ENCODE measurements at regions not wholly inside any gene's neighbourhood (a gene's known extent, or its start where the extent isn't known, plus 50 kb on each side); places are given as distances from the start of the nearest gene placed in this dataset.
"Not testable (repeated sequence)": the region's sequence is repeated elsewhere in the genome, so short reads cannot be mapped to it uniquely, and the experiment has no call there.

DNA sequence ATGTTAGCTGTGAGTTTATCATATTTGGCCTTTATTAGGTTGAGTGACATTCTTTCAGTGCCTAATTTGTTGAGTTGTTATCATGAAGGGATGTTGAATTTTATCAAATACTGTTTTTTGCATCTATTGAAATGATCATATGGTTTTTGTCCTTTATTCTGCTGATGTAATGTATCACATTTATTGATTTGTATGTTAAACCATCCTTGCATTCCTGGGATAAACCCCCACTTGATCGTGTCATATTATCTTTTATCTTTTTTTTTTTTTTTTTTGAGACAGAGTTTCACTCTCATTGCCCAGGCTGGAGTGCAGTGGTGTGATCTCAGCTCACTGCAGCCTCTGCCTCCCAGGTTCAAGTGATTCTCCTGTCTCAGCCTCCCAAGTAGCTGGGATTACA lies 51.9 kb upstream of the MFGE8 start:
- not testable (repeated sequence) for DNase-seq (ENCODE audit: low read depth in 3 of 3)

DNA sequence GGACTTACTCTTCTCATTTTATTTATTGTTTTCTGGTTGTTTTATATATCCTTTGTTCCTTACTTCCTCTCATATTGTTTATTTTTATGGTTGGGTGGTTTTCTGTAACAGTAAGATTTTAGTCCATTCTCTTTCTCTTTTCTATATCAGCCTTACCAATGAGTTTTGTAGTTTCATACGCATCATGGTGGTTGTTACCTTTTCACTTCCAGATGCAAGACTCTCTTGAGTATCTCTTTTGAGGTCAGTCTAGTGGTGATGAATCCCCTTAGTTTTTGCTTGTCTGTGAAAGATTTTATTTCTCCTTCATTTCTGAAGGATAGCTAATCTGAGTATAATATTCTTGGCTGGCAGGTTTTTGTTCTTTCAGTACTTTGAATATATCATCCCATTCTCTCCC lies 57.1 kb upstream of the MFGE8 start:
- no peak for DNase-seq (ENCODE audit: low read depth in 3 of 3)

DNA sequence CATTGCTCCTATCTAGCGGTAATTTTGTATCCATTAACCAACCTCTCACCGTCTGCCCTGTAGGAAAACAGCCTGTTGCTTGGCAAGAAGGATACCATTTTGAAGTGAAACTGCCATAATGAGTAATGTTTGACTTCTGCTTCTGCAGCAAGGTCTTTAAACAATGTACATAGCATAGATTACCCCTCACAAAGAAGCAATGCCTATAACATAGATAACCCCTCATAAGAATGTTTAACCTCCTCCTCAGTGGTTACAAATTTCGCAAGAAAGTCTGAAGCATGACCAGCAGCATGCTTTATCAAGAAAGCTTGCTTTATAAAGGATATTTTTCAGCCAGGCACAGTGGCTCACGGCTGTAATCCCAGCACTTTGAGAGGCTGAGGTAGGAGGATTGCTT lies 61.2 kb upstream of the MFGE8 start:
- DNase-seq (ENCODE audit: low read depth in 3 of 3): no peak

DNA sequence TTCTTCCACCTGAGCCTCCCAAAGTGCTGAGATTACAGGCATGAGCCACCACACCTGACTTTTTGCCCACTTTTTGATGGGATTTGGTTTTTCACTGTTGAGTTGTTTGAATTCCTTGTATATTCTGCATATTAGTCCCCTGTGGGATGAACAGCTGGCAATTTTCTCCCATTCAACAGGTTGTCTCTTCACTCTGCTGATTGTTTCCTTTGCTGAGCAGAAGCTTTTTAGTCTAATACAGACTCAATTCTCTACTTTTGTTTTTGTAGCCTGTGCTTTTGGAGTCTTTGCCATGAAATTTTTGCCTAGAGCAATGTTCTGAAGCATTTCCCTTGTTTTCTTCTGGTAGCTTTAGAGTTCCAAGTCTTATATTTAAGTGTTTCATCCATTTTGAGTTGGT lies 62.7 kb upstream of the MFGE8 start:
- no peak for DNase-seq (ENCODE audit: low read depth in 3 of 3)

DNA sequence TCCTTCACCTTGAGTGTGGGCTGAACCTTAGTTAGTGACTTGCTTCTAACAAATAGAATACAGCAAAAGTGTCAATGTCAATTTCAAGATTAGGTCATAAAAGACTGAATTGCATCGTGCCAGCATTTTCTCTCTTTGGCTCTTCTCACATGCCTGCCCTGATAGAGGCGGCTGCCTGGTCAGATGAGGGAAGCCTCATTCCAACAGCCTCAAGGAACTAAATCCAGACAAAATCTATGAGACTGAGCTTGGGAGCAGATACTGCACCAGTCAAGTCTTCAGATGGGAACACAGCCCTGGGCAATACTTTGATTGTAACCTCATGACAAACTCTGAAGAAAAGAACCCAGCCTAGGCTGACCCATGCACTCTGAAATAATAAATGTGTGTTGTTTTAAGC lies 63.5 kb upstream of the MFGE8 start:
- DNase-seq (ENCODE audit: low read depth in 3 of 3): no peak

DNA sequence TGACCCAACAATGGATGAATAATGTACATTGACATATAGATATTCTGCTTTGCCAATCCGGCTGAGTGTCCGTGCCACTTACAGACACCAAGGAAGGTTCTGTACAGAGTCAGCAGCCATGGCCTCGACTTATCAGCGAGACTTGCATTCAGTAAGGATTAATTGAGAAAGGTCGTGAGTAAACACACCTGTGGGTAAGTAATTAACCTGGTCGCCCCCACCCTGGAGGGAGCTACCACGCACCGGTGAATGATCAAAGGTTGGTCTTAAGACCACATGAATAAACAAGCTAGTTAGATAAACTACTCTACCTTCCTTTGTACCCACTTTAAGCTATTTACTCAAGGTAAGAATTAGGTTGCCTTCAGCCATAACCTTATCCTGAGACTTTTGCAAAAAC lies 66.5 kb upstream of the MFGE8 start:
- no peak for DNase-seq (ENCODE audit: low read depth in 3 of 3)

DNA sequence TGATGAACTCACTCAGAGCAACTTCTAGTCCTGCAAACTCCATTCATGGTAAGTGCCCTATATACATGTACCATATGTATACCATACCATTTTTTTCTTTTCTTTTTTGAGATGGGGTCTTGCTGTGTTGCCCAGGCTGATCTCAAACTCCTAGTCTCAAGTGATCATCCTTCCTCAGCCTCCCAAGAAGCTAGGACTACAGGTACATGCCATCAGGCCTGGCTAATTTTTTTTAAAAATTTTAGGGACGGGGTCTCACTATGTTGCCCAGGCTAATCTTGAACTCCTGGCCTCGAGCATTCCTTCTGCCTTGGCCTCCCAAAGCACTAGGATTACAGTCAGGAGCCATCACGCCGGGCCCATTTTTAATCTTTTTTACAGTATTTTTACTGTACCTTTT lies 67.3 kb upstream of the MFGE8 start:
- no peak for DNase-seq (ENCODE audit: low read depth in 3 of 3)

DNA sequence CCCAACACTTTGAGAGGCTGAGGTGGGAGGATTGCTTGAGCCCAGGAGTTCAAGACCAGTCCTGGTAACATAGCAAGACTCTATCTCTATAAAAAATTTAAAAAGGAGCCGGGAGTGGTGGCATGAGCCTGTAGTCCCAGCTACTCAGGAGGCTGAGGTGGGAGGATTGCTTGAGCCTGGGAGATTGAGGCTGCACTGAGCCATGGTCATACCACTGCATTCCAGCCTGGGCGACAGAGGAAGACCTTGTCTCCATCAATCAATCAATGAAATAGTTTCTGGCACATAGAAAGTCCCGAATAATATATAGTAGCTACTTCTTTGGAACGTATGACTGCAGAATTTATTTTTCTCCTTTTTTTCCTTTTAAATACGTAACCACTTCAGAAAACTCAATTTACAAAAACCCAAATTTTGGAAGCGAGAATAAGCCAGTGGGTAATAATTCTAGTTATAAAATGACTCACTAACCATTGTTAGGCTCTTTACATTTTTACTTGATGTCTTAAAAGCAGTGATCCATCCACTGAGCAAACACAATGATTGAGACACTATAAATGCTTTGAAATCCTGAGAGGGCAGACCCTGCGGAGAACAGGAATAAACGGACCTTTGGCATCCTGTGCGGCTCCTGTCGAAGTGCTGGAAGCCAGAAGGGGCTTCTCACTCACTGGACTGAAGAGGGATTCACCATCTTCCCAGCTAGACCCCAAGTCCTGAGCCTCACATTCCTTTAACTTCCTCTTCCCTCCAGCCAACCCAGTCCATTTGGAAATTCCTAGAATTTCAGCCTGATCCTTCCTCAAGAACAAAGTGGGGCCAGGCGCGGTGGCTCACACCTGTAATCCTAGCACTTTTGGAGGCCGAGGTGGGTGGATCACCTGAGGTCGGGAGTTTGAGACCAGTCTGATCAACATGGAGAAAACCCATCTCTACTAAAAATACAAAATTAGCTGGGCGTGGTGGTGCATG lies 68.4 kb upstream of the MFGE8 start:
- DNase-seq (ENCODE audit: low read depth in 3 of 3): no peak

DNA sequence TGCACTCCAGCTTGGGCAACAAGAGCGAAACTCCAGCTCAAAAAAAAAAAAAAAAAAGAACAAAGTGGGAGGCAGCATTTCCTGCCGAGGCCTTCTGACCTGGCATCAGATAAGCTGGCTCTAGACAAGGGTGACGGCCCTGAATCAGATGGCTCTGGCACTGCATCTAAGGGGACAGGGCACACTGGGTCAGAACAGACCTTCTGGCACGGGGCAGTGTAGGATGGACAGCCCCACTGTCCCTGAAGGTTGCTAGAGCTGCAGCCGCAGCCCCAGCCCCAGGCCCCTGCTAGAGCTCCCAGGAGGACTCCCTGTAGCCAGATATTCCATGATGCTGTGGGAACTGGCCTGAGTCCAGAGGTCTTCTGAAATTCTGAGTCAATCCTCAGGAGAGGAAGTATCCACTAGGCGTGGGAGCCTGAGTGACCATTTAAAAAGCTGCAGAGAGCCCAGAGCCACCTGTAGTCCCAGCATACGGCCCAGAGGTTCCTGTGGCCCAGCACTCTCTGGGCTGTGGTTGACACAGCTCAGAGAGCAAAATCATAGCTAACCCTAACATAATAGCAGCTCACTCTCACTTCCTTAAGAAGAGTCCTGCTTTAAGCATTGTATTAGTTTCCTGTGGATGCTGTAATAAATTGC lies 69.2 kb upstream of the MFGE8 start:
- no peak for DNase-seq (ENCODE audit: low read depth in 3 of 3)

DNA sequence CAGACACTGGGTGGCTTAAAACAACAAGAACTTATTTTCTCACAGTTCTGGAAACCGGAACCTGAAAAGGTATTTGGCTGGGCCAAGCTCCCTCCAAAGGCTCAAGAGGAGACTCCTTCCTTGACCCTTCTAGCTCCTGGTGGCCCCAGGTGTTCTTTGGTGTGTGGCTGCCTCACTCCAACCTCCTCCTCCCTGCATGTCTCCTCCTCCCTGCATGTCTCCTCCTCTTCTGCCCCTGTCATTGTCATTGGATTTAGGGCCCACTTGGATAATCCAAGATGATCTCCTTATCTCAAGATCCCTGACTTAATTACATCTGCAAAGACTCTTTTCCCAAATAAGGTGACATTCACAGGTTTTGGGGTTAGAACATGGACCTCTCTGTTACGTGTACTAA lies 69.8 kb upstream of the MFGE8 start:
- no peak for DNase-seq (ENCODE audit: low read depth in 3 of 3)

DNA sequence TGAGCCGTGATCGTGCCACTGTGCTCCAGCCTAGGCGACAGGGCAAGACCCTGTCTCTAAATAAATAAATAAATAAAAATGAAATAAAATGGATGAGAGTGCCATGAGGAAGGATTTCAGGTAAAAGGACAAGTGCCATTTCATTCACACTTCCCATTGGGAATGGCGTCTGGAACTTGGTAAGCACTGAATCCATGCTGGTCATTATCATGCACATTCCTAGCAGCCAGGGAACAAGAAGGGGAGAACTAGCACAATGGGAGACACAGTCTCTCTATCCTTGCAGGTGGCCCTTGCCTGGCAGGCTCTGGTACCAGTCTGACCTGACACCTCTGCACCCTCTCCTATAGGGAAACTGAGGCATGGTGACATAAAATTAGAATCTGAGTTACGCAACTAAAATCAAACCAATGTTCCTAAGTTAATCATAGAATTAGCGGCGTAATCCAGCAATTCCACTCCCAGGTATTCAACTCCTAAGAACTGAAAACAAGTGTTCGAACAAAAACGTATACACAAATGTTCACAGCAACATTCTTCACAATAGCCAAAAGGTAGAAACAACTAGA lies 70.8 kb upstream of the MFGE8 start:
- DNase-seq (ENCODE audit: low read depth in 3 of 3): no peak

DNA sequence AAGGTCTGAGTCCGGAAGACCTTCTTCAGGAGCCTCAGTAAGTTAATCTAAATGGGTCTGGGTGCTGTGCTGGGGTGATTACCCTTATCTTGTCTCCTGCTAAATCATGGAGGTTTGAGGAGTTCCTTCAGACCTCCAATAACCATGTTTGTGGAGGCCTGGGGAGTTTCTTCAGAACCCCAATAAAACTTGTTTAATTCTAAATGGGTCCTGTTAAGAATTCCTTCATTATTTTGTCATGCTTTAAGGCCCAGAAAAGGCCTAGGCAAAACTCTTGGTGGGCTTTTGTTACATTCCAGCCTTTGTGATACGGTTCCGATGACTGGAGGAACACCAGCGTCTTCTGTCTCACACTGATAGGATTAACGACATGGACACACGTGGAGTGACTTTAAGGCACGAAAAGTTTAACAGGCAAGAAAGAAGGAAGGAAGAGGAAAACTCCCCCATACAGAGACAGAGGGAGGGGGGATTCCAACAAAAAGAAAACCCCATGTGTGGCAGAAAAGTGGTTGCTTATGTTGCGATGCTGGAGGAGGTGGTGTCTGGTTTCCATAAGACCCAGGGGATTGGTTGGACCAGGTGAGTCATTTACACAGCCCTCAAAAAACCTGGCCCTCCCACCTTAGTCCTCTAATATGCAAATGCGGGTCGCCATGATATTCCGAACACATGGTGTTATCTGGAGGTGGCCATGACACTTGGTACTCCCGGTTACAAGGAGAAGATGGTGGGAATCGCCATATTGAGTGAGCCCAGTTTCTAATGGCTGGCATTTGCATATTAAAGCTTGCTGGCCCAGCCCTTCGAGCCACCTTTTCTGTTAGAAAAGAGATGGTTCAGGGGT lies 72.6 kb upstream of the MFGE8 start:
- no peak for DNase-seq (ENCODE audit: low read depth in 3 of 3)

DNA sequence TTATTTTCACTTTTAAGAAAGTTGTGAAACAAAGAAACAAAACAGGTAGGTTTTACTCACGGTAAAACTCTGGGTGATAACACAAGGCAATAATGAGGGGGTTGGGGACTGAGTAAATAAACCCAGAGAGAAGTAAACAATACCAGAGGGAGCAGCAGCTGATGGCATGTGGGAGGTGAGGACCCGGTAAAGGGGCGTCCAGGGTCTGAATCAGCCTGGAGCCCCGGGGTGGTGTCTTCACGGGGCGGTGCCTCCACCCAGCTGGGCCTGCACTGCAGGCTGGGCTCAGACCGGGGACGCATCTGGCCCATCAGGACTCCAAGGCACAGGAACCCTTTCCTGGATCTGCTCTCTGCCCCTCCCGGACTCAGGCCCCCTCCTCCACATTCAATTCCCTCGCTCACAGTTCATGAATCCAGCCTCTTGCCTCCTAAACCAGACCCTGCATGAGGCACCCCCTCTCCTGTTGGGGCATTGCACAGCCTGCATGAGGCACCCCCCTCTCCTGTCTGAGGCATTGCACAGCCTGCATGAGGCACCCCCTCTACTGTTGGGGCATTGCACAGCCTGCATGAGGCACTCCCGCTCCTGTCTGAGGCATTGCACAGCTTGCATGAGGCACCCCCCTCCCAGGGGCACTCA lies 73.9 kb upstream of the MFGE8 start:
- DNase-seq (ENCODE audit: low read depth in 3 of 3): no peak

DNA sequence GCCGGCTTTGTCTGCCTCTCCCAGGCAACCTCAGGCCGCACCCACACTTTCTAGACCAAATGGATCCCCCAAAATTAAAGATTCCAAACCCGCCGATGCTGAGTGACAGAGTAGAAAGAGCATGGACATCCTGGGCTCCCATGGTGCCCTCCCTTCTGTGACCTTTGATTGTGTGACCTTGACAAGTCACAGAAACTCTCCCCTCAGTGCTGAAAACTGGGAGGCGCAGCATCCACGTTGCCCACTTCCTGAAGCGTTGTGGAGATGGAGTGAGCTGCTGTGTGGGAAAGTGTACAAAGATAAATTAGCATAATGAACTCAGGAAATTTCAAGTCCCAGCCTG lies 74.4 kb upstream of the MFGE8 start:
- DNase-seq (ENCODE audit: low read depth in 3 of 3): no peak

DNA sequence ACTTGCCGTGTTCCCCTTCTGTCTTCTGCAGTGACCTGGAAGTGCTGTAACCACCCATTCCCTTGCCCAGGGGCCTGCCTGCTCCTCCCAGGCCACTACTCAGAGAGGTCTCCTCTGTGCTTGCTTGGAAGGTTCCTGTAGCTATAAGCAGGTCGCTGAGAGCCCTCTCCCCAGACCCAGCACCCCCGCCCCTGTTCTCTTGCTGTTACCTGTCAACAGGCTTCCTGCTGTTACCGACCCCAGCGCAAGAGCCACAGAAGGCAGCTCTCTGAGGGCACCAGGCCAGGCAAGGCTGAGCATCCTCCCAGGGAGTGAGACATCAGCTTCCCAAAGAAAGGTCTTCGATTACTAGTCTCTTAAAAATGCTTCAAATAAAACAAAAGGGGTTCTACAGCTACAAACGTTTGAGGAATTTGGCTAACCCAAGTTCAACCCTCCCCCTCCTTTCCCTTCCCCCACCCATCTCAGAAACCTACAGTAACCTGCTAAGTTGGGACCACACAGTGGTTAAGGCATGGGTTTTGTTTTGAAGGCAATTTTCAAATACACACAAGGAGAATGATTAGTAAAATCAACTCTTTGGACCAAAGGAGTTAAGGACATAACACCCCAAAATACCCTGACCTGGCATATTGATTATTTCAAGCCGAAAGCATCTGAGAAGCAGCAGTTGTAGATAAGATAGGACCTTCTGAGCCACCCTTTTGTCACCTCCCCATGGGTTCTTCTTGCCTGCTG lies 74.9 kb upstream of the MFGE8 start:
- DNase-seq (ENCODE audit: low read depth in 3 of 3): no peak

DNA sequence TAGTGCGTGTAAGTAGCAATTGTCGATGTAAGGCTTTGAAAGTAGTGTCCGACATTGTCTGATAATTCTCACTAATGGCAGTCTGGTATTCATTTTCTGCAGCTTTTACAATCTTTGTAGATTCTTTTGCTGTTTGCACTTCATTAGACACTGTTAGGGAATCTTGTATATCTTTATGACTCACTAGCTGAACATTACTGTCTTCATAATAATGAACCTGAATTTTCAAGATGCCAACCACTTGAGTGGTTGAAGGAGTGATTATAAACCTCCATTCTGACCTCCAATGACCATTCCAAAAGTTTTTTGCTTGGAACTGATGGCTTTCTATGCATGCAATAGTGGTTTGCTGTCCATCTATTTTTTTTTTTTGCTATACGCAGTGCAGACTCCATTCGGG lies 76.4 kb upstream of the MFGE8 start:
- DNase-seq (ENCODE audit: low read depth in 3 of 3): no peak

DNA sequence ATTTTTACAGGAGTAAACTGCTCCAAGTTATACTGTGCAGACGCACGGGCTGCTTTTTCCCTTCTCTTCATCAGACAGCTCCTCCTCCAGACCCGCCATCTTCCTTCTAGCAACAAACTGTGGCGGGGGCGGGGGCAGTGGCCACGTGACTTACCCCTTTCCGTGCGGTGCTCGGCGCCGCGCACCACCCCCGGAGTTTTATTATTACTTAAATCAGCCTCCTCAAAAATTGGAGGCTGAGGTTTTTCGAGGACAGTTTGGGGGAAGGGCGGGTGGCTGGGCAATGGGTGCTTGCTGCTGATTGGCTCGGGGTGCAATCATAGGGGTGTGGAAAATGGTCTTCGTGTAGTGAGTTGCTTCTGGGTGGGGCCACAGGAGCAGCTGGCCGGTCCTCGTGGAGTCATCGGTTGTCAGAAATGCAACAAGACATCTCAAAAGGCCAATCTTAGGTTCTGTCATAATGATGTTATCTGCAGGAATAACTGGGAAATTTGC lies 77.1 kb upstream of the MFGE8 start:
- DNase-seq (ENCODE audit: low read depth in 3 of 3): no peak

DNA sequence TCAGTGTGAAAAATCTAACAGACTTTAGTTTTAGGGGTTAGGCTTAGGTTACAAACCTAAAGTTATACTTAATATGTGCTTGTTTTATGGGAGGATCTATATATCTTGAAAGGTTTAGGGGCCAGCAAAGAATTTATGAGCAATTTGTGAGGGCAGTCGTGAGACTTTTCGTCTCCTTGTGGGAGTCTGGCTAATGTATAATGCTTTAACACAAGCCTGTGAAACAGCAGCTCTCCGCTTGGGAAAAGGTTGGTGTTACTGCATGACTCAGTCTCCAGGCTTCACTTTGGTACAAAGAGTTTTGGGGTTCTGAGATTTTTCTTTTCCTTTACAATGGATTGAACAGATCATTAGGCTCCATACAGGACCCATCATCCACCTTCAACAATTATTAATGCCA lies 79.0 kb upstream of the MFGE8 start:
- no peak for DNase-seq (ENCODE audit: low read depth in 3 of 3)

DNA sequence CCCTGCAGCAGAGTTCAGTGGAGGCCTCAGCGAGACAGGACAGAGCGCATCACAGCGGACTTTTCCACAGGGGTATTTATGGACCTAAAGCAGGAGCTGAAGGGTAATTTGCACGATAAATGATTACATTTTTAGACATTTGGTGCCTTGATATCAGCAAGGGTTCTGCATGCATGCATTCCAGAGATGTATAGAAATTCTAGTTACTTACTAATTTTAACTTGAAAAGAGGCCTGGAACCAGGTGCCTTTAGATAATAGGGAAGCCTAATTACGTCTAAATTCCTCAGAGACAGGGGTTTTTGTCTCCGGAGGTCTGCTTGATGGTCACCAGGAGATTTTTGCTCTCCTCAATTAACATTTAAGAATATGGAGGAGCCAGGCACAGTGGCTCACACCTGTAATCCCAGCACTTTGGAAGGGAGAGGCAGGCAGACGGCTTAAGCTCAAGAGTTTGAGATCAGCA lies 79.8 kb upstream of the MFGE8 start:
- no peak for DNase-seq (ENCODE audit: low read depth in 3 of 3)

DNA sequence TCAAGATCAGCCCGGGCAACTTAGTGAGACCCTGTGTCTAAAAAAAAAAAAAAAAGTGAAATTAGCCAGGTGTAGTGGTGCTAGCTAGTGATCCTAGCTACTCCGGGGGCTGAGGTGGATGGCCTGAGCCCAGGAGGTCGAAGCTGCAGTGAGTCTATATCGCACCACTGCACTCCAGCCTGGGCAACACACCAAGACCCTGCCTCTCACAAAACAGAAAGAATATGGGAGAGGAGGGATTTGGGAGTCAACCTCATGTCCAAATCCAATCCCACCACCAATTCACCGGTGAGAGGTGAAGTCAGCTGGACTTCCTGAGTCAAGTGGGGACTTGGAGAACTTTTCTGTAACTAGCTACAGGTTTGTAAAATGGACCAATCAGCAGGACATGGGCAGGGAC lies 80.5 kb upstream of the MFGE8 start:
- DNase-seq (ENCODE audit: low read depth in 3 of 3): no peak

DNA sequence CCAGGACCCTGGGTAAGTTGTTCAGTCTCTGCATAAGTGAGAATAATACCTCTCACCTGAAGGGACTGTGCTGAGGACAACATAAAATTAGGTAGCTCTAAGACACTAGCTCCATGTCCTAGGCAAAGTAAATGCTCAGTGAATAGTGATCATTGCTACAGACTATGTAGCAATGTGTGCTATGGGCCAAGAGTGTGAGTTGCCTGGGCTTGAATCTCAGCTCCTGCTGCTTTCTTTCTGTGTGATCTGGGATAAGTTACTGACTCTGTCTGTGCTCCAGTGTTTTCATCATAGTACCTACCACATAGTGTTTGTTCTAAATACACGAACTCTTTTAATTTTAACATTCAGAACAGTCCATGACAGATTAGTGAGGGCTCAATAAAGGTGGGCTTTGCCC lies 81.1 kb upstream of the MFGE8 start:
- no peak for DNase-seq (ENCODE audit: low read depth in 3 of 3)
